HFFc6 (cell line): ENCODE measurements at regions not wholly inside any gene's neighbourhood (a gene's known extent, or its start where the extent isn't known, plus 50 kb on each side); places are given as distances from the start of the nearest gene placed in this dataset.

Experiments used
- DNase-seq: peaks from one replicate; pipeline ENCODE4 v3.0.0-alpha.2; 2018
- H3K27ac Mint-ChIP-seq: 2 replicates; pipeline ENCODE4 v1.8.0; 2020; ENCODE audit warnings: mild to moderate bottlenecking, mixed read lengths
- H3K27me3 Mint-ChIP-seq: 2 replicates; pipeline ENCODE4 v1.8.0; 2021; ENCODE audit warnings: mild to moderate bottlenecking, moderate library complexity, mixed read lengths; ENCODE audit not compliant: insufficient read depth
- H3K36me3 Mint-ChIP-seq: 2 replicates; pipeline ENCODE4 v1.8.0; 2021; ENCODE audit warnings: low read depth, mixed read lengths
- H3K4me1 Mint-ChIP-seq: 2 replicates; pipeline ENCODE4 v1.8.0; 2020; ENCODE audit warnings: low read depth, mixed read lengths
- H3K4me3 Mint-ChIP-seq: 2 replicates; pipeline ENCODE4 v1.8.0; 2020; ENCODE audit warnings: mild to moderate bottlenecking, moderate library complexity, mixed read lengths
- H3K9me3 Mint-ChIP-seq: 2 replicates; pipeline ENCODE4 v1.8.0; 2020; ENCODE audit warnings: mild to moderate bottlenecking, mixed read lengths
- TF ChIP-seq, protein P1 (sequence below): fragments of 200-600 bp; sonication (generic); IDR thresholded peaks from 2 replicates; pipeline ENCODE4 v1.5.0; 2021; ENCODE audit warnings: antibody characterized with exemption, mild to moderate bottlenecking

DNA sequence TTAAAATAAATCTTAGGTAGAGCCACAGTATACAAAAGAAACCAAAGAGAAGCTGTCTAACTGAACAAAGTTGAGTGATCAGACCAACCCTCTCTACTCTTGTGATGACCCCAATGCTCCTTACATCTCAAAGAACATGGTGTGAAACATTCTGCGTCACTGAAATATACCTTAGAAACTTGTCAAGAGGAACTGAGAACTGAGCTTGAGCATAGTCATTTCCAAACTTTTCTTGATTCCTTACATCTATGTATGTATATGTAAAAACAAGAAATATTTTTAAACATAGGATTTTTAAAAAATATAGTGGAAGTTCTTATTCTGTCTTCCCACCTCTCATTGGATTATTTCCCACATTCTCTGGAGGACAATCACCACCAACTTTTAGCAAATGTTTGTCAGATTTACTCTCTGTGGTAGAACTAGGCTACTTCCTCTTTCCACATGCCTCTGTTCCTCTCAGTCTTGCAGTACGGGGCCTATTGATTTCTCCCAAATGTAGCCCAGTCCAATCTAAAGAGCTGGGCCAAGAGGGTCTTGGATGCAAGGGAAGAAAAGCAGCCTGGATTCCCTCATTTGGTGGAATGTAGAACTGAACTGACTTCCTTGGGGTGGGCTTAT is 98.2 kb upstream of the HHIP start:
- no peak for DNase-seq
- no peaks in the 10 kb centered on the region for H3K36me3 Mint-ChIP-seq
- peaks cover 2% of the 10 kb centered on the region for H3K27me3 Mint-ChIP-seq
- TF ChIP-seq, protein P1, sequence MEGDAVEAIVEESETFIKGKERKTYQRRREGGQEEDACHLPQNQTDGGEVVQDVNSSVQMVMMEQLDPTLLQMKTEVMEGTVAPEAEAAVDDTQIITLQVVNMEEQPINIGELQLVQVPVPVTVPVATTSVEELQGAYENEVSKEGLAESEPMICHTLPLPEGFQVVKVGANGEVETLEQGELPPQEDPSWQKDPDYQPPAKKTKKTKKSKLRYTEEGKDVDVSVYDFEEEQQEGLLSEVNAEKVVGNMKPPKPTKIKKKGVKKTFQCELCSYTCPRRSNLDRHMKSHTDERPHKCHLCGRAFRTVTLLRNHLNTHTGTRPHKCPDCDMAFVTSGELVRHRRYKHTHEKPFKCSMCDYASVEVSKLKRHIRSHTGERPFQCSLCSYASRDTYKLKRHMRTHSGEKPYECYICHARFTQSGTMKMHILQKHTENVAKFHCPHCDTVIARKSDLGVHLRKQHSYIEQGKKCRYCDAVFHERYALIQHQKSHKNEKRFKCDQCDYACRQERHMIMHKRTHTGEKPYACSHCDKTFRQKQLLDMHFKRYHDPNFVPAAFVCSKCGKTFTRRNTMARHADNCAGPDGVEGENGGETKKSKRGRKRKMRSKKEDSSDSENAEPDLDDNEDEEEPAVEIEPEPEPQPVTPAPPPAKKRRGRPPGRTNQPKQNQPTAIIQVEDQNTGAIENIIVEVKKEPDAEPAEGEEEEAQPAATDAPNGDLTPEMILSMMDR: no peak
- no peak overlapping the region for H3K4me3 Mint-ChIP-seq
- H3K27ac Mint-ChIP-seq: no peak overlapping the region
- H3K4me1 Mint-ChIP-seq: no peaks in the 10 kb centered on the region
- no peaks in the 10 kb centered on the region for H3K9me3 Mint-ChIP-seq

DNA sequence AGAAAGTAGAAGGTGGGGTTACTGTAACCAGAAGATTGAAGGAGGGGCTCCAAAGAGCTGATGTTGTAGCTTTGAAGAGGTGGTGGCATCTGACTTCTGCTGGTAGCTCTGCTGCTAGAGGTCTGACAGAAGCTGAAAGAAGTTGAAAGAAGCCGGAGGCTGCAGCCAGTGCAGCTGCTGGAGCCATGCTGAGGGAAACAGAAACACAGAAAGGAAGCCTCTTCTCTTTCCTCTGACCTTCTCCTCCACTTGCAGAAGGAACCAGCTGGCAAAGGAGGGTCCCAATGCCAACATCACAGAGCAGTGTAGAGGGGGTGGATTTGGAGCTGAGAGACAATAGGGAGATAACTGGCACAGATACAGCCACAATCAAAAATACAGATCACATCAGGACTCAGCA is 89.3 kb upstream of the HHIP start:
- Mint-ChIP-seq H3K4me3 (peak overlapping the region; percentile 1; the same call in 1 of the 2 replicates), H3K27ac (no peak overlapping the region), H3K27me3 (peaks cover 3% of the 10 kb centered on the region; the same call in 1 of the 2 replicates), H3K4me1 (no peaks in the 10 kb centered on the region), H3K36me3 (no peaks in the 10 kb centered on the region), H3K9me3 (no peaks in the 10 kb centered on the region)
- TF ChIP-seq, protein P1: no peak
- no peak for DNase-seq

DNA sequence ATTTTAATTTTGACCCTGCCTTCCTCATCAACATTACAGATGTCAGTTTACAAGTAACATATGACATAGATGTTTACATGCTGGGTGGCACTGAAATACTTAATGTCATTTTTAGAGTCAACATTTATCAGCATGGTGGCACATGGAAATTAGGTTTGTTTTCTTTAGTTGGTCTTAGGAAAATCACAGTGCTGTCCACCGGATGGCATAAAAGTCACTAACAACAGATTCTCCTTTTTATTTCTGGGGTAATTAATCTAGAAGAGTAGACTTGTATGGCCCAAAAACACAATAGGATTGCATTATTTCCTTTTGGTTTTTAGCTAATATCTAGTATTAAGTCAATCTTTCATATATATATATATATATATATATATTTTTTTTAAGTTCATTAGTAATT is 88.6 kb upstream of the HHIP start:
- no peaks in the 10 kb centered on the region for H3K4me1 Mint-ChIP-seq
- DNase-seq: peak; percentile 21
- H3K36me3 Mint-ChIP-seq: no peaks in the 10 kb centered on the region
- H3K9me3 Mint-ChIP-seq: no peaks in the 10 kb centered on the region
- H3K27ac Mint-ChIP-seq: no peak overlapping the region
- peaks cover 2% of the 10 kb centered on the region; the same call in 1 of the 2 replicates for H3K27me3 Mint-ChIP-seq
- TF ChIP-seq, protein P1: peak; percentile 58
- no peak overlapping the region for H3K4me3 Mint-ChIP-seq

DNA sequence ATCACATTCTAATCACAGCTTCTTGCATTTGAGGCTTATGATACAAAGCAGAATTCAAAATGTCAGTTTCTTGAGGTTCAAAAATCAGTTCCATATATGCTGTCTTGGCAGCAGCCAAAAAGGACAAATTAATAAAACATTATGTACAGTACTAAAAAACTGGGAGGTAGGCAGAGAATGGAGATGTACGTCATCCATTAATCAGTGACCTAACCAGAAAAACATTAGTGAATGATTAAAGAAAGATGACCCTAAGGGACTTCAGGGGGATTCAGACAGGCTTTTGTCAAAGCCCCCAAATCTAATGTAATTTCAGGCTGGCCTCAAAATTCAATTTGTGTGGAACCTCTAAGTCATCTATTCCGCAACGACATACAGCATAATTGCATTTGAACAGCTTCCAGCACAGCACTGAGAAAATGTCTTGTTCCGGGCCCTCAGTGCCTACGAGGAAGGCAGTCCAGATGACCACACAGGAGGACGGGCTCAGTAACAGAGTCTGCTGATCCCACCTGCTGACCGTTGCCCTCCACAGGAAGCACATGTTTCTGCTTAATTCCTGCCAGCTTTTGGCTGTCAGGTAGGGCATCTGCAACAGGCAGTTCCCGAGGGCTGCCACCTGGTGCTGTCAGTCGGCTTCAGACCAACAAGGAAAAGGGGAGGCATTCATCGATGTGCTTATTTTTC is 83.8 kb upstream of the HHIP start:
- H3K9me3 Mint-ChIP-seq: no peaks in the 10 kb centered on the region
- peaks cover 17% of the 10 kb centered on the region for H3K4me1 Mint-ChIP-seq
- no peak overlapping the region for H3K4me3 Mint-ChIP-seq
- no peak for DNase-seq
- H3K27me3 Mint-ChIP-seq: peaks cover 2% of the 10 kb centered on the region; the same call in 1 of the 2 replicates
- no peaks in the 10 kb centered on the region for H3K36me3 Mint-ChIP-seq
- TF ChIP-seq, protein P1: no peak
- H3K27ac Mint-ChIP-seq: no peak overlapping the region

DNA sequence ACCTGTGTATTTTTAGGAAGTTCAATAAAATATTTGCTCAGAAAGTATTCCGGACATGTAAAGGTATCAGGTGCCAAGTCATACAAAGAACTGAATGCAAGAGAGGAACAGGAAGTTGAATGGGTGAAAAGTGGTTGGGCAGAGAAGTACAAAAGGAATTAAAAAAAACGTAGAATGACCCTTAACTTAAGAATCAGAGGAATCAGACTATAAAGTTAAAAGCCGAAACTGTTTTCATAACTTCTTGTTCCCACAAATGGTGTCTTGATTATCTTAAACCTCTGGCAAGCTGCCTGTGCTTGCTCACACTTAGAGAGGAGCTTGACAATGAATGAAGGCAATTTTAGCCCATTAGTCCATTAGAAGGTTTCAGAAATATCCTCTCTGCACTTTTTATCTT is 81.6 kb upstream of the HHIP start:
- TF ChIP-seq, protein P1: no peak
- no peak for DNase-seq
- H3K9me3 Mint-ChIP-seq: no peaks in the 10 kb centered on the region

More for the DNA sequence above, 81.6 kb upstream of the HHIP start:
- Mint-ChIP-seq H3K27me3 (peaks cover 2% of the 10 kb centered on the region), H3K4me3 (no peak overlapping the region), H3K36me3 (no peaks in the 10 kb centered on the region), H3K4me1 (peaks cover 23% of the 10 kb centered on the region), H3K27ac (no peak overlapping the region)
